ENCODE measurements at regions not wholly inside any gene's neighbourhood (a gene's known extent, or its start where the extent isn't known, plus 50 kb on each side); places are given as distances from the start of the nearest gene placed in this dataset.

DNA sequence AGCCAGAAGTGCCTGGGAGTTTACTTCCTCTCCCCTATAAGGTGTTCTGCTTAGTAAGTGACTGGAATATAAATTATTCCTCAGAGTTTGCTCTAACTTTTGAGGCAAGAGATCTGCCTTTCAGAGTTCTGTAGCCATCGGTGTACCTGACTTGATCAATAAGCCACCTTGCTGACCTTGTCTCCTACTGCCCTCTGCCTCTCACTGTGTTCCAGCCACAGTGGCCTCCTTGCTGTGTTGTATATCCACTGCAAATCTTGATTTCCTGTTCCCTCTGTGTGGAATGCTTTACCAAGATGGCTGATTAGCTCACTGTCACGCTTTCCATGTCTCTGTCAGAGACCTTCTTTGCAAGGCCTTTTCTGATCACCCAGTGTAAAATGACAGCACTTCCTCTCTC is 442.4 kb downstream of the SQOR start:
- no peak for DNase-seq
- Histone ChIP-seq H3K56ac (ENCODE audit: insufficient read length, low read depth, low read length) (no peak overlapping the region), H2BK20ac (ENCODE audit: low read depth, low read length, poor library complexity, severe bottlenecking) (no peak overlapping the region), H2AK5ac (ENCODE audit: insufficient read length, low read length) (no peak overlapping the region), H3K4me2 (ENCODE audit: insufficient read depth, insufficient read length, low read length) (no peak overlapping the region), H3K79me2 (ENCODE audit: insufficient read depth, low read length) (no peaks in the 10 kb centered on the region), H4K91ac (ENCODE audit: insufficient read length, low read depth, low read length) (no peak overlapping the region), H2AFZ (ENCODE audit: low read length) (no peak overlapping the region), H3K23ac (ENCODE audit: insufficient read length, low read depth, low read length) (no peak overlapping the region), H2BK12ac (ENCODE audit: insufficient read length, low read depth, low read length) (no peak overlapping the region), H3K23me2 (ENCODE audit: insufficient read length, low read depth, low read length, poor library complexity, severe bottlenecking) (no peaks in the 10 kb centered on the region), H3K4ac (ENCODE audit: low read depth, low read length) (no peak overlapping the region), H3K9ac (ENCODE audit: extremely low read depth, insufficient read length, low read length) (no peak overlapping the region), H2BK5ac (ENCODE audit: insufficient read length, low read length) (no peak overlapping the region), H4K20me1 (ENCODE audit: control insufficient read depth, insufficient read depth, insufficient read length) (no peaks in the 10 kb centered on the region), H3K9me3 (ENCODE audit: control insufficient read depth, low read depth, low read length) (no peaks in the 10 kb centered on the region), H3T11ph (ENCODE audit: low read length) (no peak overlapping the region), H3K18ac (ENCODE audit: insufficient read length, low read depth, low read length) (no peak overlapping the region), H3K79me1 (ENCODE audit: insufficient read depth, low read depth, low read length, poor library complexity, severe bottlenecking) (no peaks in the 10 kb centered on the region), H2BK15ac (ENCODE audit: low read depth, low read length) (no peak overlapping the region), H2BK120ac (ENCODE audit: low read depth, low read length, poor library complexity, severe bottlenecking) (no peak overlapping the region), H3K14ac (ENCODE audit: insufficient read depth, low read length) (no peak overlapping the region), H3K27me3 (ENCODE audit: insufficient read depth, low read length) (no peaks in the 10 kb centered on the region), H3K27ac (ENCODE audit: insufficient read length, low read depth, low read length) (no peak overlapping the region), H4K8ac (replicated peaks; ENCODE audit: insufficient read length, low read depth, low read length) (no peak overlapping the region), H4K5ac (ENCODE audit: insufficient read length, low read depth, low read length) (no peak overlapping the region), H3K4me1 (ENCODE audit: insufficient read depth, low read length) (no peaks in the 10 kb centered on the region)
- Mint-ChIP-seq H3K27ac (no peak overlapping the region), H3K4me3 (no peak overlapping the region), H3K4me1 (peaks cover 4 to 10% of the 10 kb centered on the region in 2 experiments; a peak in 3 of 4 replicates), H3K9me3 (no peaks in the 10 kb centered on the region), H3K27me3 (ENCODE audit: low read depth) (no peaks in the 10 kb centered on the region), H3K36me3 (ENCODE audit: insufficient read depth in 1 of 3, low read depth in 3 of 3) (no peaks in the 10 kb centered on the region)
- TF ChIP-seq, protein P1, sequence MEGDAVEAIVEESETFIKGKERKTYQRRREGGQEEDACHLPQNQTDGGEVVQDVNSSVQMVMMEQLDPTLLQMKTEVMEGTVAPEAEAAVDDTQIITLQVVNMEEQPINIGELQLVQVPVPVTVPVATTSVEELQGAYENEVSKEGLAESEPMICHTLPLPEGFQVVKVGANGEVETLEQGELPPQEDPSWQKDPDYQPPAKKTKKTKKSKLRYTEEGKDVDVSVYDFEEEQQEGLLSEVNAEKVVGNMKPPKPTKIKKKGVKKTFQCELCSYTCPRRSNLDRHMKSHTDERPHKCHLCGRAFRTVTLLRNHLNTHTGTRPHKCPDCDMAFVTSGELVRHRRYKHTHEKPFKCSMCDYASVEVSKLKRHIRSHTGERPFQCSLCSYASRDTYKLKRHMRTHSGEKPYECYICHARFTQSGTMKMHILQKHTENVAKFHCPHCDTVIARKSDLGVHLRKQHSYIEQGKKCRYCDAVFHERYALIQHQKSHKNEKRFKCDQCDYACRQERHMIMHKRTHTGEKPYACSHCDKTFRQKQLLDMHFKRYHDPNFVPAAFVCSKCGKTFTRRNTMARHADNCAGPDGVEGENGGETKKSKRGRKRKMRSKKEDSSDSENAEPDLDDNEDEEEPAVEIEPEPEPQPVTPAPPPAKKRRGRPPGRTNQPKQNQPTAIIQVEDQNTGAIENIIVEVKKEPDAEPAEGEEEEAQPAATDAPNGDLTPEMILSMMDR (conservative IDR thresholded peaks at IDR 0.05), result no peak
- no CpG with 5 or more reads among the region's 2 CpGs for WGBS (ENCODE audit: extremely low coverage, insufficient read length, low lambda C conversion rate)

All from H9 (cell line).